AG04450 (cell line): ENCODE measurements at regions not wholly inside any gene's neighbourhood (a gene's known extent, or its start where the extent isn't known, plus 50 kb on each side); places are given as distances from the start of the nearest gene placed in this dataset.

ENCODE experiments used
- CTCF ChIA-PET: fragments of 300-600, 350-600 bp; formaldehyde crosslinking; extraction: SDS; loops from one replicate; lab custom pipeline; 2022; ENCODE audit warnings: antibody characterized with exemption, inconsistent platforms; lab: Charles Lee
- POLR2A ChIA-PET: fragments of 350-600 bp; formaldehyde crosslinking; extraction: SDS; loops from one replicate; lab custom pipeline; 2021; ENCODE audit warnings: antibody characterized with exemption, inconsistent platforms; lab: Yijun Ruan, JAX
- DNase-seq: peaks from one replicate; pipeline ENCODE4 v3.0.0-alpha.2; 2011; ENCODE audit warnings: low read depth, low spot score
- H3K27ac ChIP-seq: one replicate; pipeline ENCODE4 v1.5.1; 2012; ENCODE audit warnings: low read depth, low read length, control low read depth
- H3K27me3 ChIP-seq: one replicate; pipeline ENCODE4 v1.6.0; 2012; ENCODE audit warnings: low read length; ENCODE audit not compliant: control insufficient read depth, insufficient read depth
- H3K4me3 ChIP-seq: 2 replicates; pipeline ENCODE4 v1.5.1; 2011; ENCODE audit warnings: mild to moderate bottlenecking, low read depth, low read length, control low read depth
- H3K9me3 ChIP-seq: 2 replicates; pipeline ENCODE4 v1.5.1; 2012; ENCODE audit warnings: low read length; ENCODE audit not compliant: control insufficient read depth, insufficient read depth
- TF ChIP-seq, protein P1 (sequence below): IDR thresholded peaks from 2 replicates; pipeline ENCODE4 v1.5.1; 2011; ENCODE audit warnings: low read depth, low read length, control low read depth, inconsistent platforms

DNA sequence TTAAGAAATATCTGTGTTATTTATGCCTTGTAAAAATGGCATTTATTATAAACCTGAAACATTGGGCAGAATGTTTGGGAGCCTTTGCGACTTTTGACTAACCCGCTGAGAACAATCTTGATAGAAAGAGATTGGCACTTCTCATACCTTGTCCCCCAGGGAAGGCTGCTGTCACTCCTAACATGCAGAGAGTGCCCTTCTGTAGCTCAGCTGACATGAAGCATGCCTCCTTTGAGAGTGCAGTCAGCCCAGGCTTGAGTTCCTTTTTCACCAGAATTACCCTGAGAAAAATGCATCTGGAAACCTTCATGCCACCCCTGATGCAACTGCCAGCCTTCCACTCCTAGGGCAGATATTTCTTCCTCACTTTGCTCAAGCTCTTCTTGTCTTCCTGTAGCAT, 569.2 kb upstream of the ARPP21 start:
- CTCF ChIA-PET: no interaction called here

DNA sequence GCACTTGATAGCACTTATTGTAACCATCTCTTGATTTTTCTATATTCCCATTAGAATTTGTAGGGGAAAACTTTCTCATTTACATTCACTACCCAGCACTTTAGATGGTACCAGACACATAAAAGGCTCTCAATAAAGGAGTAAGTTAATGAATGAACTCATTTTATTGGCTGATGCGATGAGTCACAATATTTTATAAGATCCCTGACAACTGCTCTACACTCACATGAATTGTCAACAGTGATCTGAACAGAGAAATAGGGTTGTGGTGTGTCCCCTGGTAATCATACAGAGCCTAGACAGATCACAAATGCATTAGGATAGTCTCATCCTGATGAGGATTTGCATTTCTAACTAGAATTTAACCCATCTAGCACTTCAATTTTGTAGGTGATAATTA, 567.6 kb upstream of the ARPP21 start:
- no peak overlapping the region for H3K4me3 ChIP-seq
- H3K9me3 ChIP-seq: no peaks in the 10 kb centered on the region
- H3K27me3 ChIP-seq: no peaks in the 10 kb centered on the region
- TF ChIP-seq, protein P1, sequence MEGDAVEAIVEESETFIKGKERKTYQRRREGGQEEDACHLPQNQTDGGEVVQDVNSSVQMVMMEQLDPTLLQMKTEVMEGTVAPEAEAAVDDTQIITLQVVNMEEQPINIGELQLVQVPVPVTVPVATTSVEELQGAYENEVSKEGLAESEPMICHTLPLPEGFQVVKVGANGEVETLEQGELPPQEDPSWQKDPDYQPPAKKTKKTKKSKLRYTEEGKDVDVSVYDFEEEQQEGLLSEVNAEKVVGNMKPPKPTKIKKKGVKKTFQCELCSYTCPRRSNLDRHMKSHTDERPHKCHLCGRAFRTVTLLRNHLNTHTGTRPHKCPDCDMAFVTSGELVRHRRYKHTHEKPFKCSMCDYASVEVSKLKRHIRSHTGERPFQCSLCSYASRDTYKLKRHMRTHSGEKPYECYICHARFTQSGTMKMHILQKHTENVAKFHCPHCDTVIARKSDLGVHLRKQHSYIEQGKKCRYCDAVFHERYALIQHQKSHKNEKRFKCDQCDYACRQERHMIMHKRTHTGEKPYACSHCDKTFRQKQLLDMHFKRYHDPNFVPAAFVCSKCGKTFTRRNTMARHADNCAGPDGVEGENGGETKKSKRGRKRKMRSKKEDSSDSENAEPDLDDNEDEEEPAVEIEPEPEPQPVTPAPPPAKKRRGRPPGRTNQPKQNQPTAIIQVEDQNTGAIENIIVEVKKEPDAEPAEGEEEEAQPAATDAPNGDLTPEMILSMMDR: no peak
- ChIA-PET POLR2A (no interaction called here), CTCF (no interaction called here)
- no peak for DNase-seq
- no peak overlapping the region for H3K27ac ChIP-seq

More for the DNA sequence above, 569.2 kb upstream of the ARPP21 start:
- POLR2A ChIA-PET: no interaction called here
- Histone ChIP-seq H3K27ac (no peak overlapping the region), H3K4me3 (no peak overlapping the region), H3K27me3 (no peaks in the 10 kb centered on the region), H3K9me3 (no peaks in the 10 kb centered on the region)
- no peak for DNase-seq
- TF ChIP-seq, protein P1: no peak

DNA sequence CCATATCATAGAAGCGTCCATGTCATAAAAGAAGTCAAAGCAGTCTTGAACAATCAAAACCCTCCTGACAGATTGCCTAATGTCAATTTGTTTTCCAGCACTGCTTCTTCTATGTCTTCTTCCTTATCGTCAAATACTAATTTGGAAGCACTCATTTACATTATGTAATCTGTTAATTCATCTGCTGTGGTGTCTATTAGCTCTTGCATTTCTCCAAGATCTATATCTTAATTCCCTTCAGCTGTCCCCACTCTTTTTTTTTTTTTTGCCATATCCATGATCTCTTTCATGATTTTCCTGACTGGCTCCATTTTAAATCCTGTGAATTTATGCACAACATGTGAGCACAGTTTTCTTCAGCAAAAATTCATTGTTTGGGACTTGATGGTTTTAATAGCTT, 560.5 kb upstream of the ARPP21 start:
- ChIA-PET CTCF (no interaction called here), POLR2A (no interaction called here)
- DNase-seq: no peak
- peaks cover 7% of the 10 kb centered on the region; the same call in 1 of the 2 replicates for H3K9me3 ChIP-seq
- no peak overlapping the region for H3K4me3 ChIP-seq
- no peak overlapping the region for H3K27ac ChIP-seq
- H3K27me3 ChIP-seq: no peaks in the 10 kb centered on the region
- TF ChIP-seq, protein P1: no peak

DNA sequence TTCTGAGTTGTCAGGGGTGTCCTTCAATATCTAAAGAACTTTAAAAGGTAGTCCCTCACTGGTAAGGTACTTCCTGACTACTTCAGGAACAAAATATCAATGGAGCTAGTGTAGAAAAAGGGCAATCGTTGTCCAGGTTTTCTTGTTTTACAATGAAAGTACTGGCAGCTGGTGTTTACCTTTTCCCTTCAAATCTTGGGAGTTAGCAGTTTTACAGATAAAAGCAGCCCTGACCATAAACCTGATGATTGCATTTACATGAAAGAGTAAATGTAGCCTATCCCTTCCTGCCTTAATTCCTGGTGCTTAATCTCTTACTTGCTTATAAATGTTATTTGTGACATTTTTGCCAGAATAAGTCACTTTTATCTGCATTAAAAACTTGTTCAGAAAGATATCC, 559.9 kb upstream of the ARPP21 start:
- DNase-seq: no peak
- peaks cover 7% of the 10 kb centered on the region; the same call in 1 of the 2 replicates for H3K9me3 ChIP-seq
- no peak overlapping the region for H3K4me3 ChIP-seq
- POLR2A ChIA-PET: no interaction called here
- CTCF ChIA-PET: no interaction called here
- H3K27ac ChIP-seq: no peak overlapping the region
- no peaks in the 10 kb centered on the region for H3K27me3 ChIP-seq
- TF ChIP-seq, protein P1: no peak

DNA sequence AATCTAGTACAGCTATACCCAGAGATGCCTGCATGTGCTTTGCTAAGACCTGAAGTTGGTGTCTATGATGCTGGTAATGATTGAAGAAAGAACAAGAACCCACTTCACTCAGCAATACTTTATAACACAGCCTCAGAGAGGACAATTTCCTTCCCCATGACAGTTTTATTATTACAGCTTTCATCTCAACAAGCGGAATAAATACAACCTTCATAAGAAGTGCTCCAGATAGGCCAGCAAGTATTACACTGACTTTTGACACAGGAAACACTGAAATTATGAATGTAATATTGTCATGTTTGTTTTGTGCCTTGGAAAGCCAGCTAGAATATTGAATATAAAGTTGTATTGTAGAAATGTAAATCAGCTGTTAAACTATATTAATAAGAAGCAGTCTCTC, 557.4 kb upstream of the ARPP21 start:
- TF ChIP-seq, protein P1: no peak
- Histone ChIP-seq H3K27me3 (no peaks in the 10 kb centered on the region), H3K4me3 (no peak overlapping the region), H3K27ac (no peak overlapping the region), H3K9me3 (peaks cover 7% of the 10 kb centered on the region; the same call in 1 of the 2 replicates)
- ChIA-PET POLR2A (no interaction called here), CTCF (interaction anchor here (0.6 kb wide), 1 partner anchor 1404 kb away, joined by 5 read pairs; no protein-coding TSS in a partner anchor)
- no peak for DNase-seq
